ENCODE measurements at regions not wholly inside any gene's neighbourhood (a gene's known extent, or its start where the extent isn't known, plus 50 kb on each side); places are given as distances from the start of the nearest gene placed in this dataset.

GRCh38 chr5:24703934-24704333 lies 59.2 kb upstream of the CDH10 start:
- FAIRE-seq (no peak), DNase-seq (no peak)
- Histone ChIP-seq H3K27ac (ENCODE audit: low read depth in 1 of 3, low read length in 2 of 3) (no peak overlapping the region), H3K9me3 (ENCODE audit: control insufficient read depth in 2 of 2, insufficient read depth in 1 of 2, low read depth in 1 of 2, low read length in 1 of 2) (no peaks in the 10 kb centered on the region), H3K36me3 (ENCODE audit: control insufficient read depth in 3 of 3, insufficient read depth in 2 of 3, low read depth in 1 of 3, low read length in 3 of 3) (no peaks in the 10 kb centered on the region), H3K27me3 (ENCODE audit: control insufficient read depth in 3 of 3, insufficient read depth in 3 of 3, low read length in 3 of 3) (no peaks in the 10 kb centered on the region), H3K4me1 (ENCODE audit: control insufficient read depth in 3 of 3, insufficient read depth in 2 of 3, low read depth in 1 of 3, low read length in 2 of 3) (no peaks in the 10 kb centered on the region), H3K4me3 (ENCODE audit: low read depth in 1 of 3, low read length in 3 of 3) (no peak overlapping the region)
